C4-2B (cell line): ENCODE measurements at regions not wholly inside any gene's neighbourhood (a gene's known extent, or its start where the extent isn't known, plus 50 kb on each side); places are given as distances from the start of the nearest gene placed in this dataset.

Source experiments
- CTCF ChIP-seq: fragments of 450-650 bp; conservative IDR thresholded peaks from 2 replicates; pipeline ENCODE4 v1.5.1; 2017; ENCODE audit warnings: mild to moderate bottlenecking
- ZFX ChIP-seq: fragments of 450-650 bp; IDR thresholded peaks from 2 replicates; pipeline ENCODE4 v1.6.1; 2017

DNA sequence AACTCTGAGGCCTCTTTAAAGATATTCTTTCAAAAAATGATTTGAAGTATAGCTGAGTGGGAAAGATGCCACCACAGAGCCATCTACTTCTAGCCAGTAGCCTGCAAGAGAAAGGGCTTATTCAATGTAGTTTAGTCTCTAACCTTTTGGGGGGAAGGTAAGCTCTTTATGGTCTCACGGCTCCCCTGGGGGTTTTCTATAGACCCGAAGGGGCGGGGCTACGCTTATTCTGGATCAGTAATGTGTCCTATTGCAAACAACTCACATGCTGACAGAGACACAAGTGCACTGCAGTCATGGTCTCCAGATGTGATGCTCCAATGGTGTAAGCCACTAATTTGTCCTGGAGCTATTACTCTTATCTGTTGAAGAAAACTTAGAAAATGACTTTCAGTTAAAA, 53.4 kb upstream of the RPS23 start:
- TF ChIP-seq CTCF (no peak), ZFX (no peak)
